Anterior cingulate cortex (tissue), 58 donors: ENCODE measurements at regions not wholly inside any gene's neighbourhood (a gene's known extent, or its start where the extent isn't known, plus 50 kb on each side); places are given as distances from the start of the nearest gene placed in this dataset.
A peak's percentile ranks its signal among the peaks of the same experiment; 100 is the strongest.

Source experiments
- DNase-seq, 58 donors: peaks; one replicate each; lab custom pipeline; 2025; lab: John Stamatoyannopoulos, UW

DNA sequence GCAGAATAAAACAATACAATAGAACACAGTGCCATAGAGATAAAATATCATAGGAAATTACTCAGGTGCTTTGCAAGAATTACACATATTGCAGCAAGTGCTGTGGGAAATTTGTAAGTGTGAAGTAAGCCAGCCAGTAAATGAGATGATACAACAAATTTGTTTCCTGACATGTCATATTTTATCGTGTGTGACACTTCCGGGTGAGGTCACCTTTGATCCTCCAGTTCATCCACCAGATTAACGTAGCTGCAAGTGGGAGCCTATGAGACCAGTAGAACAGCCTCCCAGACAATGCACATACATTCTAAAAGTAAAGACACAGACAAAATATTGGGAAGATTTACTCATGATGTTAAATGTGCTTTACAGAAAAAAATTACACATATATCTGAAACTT, 72.2 kb downstream of the PRDM9 start:
- DNase-seq, result no peak

DNA sequence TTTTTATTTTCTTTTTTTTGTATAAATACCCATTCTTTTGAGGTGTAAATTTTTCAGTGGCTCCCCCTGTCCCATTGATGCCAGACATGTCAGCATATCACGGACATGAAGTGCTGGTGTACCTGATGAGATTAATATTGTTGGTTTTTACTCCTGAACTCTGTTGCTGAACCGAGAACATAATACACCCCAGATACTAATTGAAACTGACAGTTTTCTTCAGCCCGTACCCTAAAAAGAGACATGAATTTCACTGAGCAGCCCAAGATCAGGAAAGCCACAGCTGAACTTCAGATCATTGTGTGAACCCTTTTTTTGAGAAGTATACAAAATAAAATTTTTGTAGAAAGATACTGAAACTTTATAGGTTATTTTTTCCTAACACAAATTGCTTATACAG, 75.7 kb downstream of the PRDM9 start:
- no peak for DNase-seq

DNA sequence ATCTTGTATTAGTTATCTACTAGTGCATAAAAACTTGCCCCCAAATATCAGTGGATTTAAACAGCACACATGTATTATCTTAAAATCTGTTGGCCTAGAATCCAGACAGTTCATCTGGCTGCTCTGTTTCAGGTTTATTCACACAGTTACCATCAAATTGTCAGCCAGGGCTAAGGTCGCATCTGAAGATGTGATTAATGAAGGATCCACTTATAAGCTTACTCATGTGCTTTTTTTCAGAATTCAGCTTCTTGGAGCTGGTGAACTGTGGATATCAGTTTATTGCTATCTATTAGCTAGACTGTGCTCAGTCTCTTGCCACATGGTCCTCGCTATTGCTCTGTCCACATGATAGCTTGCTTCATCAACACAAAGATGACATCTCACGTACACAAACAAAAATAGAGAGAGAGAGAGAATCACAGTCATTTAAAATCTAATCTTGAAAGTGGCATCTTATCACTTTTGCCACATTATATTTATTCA, 81.5 kb downstream of the PRDM9 start:
- no peak for DNase-seq

DNA sequence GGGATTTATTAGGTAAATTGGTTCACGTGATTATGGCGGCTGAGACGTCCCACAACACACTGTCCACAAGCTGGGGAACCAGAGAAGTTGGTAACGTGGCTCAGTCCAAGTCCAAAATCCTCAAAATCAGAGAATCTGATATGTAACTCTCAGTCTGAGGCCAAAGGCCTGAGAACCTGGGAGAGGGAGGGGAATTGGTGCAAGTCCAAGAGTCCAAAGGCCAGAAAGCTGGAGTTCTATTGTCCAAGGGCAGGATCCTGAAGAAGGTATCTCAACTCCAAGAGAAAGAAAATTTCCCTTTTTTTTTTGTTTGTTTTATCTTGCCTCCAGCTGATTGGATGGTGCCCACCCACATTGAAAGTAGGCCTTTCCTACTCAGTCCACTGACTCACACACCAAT, 83.8 kb downstream of the PRDM9 start:
- no peak for DNase-seq

DNA sequence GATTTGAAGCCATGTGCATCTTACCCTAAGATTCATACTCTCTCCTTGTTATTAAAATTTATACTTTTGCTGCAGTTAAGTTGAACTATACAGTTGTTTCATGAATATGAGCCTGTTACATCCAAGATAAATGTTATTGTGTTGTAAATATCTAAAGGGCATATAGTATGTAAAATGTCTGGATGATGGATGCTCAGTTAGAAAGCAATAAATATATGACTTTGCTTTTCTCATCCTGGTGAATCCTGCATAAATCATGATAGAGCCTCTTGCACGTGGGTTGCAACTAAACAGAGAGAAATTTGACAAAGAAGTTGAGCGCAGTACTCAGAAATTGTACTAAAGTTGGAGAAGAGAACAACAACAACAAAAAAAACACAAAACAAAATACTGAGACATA, 99.5 kb downstream of the PRDM9 start:
- no peak for DNase-seq

DNA sequence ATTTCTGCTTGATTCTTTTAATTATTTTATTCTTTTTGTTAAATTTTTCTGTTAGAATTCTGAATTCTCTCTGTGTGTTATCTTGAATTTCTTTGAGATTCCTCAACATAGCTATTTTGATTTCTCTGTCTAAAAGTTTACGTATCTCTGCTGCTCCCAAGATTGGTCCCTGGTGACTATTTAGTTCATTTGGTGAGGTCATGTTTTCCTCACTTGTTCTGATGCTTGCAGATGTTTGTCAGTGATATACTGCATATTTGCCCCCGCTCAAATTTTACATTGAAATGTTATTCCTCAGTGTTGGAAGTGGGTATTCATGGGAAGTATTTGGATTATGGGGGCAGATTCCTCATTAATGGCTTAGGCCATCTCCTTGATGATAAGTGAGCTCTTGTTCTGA, 105.3 kb downstream of the PRDM9 start:
- no peak for DNase-seq

DNA sequence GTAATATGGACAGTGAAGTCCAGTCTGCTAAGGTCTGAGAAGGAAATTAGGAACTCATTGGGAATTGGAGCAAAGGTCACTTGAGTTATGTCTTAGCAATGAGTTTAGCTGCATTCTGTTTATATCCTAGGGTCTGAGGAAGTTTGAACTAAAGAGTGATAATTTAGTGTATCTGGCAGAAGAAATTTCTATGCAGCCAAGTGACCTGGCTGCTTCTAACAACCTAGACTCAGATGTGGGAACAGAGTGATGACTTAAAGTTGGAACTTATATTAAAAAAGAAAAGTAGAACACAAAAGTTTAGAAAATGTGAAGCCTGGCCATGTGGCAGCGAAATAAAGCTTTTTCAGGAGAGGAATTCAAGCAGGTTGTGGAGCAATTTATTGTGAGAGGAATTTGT, 106.2 kb downstream of the PRDM9 start:
- no peak for DNase-seq

DNA sequence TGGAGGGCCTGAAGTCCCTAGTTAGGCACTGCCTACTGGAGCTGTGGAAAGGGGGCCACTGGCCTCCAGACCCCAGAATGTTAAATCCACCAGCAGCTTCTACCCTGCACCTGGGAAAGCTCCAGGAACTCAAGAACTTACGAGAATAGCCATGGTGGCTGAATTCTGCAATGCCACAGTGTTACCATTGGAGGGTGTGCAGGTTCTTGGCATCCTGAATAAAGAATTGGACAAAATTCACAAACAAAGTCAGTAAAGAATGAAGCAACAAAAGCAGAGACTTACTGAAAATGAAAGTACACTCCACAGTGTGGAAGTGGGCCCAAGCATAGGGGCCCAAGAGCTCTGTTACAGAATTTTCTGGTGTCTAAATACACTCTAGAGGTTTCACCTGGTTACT, 107.0 kb downstream of the PRDM9 start:
- no peak for DNase-seq

DNA sequence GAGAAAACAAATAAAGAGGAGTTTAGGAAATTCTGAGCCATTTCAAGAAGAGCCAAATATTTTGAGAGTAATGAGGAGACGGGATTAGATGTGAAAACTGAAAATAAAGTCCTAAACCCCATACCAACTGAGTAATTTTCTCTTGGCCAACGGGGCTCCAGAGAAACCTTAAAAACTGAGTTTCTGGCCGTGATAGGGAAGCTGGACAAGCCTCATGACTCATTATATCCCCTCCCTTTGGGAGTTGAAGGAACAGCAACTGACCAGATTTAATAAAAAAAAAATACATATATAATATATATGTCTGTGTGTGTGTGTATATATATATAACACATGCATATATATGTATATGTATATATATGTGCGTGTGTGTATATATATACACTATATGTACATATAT, 119.6 kb downstream of the PRDM9 start:
- no peak for DNase-seq

DNA sequence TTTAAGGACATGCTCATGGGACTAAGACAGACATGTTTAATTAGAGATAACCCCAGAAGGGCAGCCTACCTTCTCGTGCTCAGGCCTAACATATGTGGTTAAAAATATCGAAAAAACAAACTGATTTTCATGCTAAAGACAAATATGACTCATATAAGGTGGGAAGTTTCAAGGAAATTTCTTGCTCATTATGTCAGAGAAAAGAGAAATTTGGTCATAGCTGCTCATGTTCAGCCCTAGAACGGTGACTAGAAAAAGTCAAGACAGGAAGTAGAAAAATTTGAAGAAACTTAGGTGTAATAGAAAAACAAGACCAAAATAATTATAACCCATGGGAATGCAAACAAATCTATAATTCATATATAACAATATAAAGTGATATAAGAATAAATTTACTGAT, 120.6 kb downstream of the PRDM9 start:
- no peak for DNase-seq

DNA sequence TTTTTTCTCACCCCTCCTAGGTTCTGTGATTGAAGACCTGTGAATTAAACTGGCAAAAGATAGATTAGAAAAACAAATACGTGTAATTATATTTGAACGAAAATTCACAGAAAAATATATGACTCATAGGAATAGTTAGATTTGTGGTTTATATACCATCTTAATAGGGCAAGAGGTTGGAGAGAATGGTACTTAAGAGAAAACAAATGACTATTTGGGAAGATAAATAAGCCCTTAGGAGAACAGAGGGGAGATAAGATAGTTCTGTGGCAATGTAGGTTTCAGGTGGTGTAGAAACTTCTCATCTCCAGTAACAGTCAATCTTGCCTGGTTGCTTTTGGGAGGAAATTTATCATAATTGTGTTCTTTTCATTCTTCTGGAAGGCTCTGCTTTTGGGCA, 122.0 kb downstream of the PRDM9 start:
- DNase-seq, result no peak

DNA sequence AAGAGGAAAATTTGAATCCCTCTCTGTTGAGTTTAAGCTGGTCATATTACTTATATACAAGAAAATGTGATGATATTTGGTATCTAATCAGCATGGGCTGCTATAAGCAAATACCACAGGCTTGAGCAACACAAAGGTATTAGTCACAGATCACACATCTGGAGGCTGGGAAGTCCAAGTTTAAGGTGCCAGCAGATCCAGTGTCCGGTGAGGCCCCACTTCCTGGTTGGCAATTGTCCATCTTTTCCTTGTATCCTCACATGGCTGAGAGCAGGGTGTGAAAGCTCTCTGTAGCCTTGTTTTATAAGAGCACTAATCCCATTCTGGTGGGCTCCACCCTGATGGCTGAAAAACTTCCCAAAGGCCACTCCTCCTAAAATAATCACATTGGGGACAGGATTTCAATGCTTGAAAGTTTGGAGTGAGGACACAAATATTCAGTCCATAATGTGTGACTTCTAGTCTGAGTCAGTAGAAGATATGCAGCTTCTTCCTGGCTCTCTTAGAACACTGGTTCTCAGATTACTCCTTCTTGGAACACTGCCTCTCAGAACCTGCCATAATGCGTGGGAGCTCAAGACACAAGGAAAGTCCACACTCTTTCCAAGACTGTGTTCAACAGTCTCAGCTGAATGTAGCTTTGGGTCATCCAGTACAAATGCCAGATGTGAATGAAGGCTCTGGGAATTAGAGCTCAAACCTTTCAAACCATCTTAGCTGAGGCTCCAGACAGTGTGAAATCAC, 124.1 kb downstream of the PRDM9 start:
- DNase-seq, result peak in 2 of 58 donors; percentile 3 to 39

DNA sequence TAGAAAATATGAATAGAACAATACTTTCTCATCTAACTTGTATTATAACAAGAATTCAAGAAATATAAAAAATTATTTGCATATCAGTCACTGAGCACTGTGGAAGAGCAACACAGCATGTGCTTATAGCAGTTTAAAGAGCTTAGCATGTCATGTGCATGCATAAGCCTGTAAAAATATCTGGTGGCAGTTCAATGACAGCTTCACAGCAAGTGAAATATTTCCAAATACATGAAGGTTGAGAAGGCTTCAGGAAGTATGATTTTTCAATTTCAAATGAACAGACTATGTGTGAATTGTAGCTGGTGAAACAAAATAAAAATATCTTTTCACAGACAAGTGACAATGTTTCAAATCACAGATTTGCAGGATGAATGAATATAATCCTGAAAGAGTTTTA, 128.5 kb downstream of the PRDM9 start:
- no peak for DNase-seq

DNA sequence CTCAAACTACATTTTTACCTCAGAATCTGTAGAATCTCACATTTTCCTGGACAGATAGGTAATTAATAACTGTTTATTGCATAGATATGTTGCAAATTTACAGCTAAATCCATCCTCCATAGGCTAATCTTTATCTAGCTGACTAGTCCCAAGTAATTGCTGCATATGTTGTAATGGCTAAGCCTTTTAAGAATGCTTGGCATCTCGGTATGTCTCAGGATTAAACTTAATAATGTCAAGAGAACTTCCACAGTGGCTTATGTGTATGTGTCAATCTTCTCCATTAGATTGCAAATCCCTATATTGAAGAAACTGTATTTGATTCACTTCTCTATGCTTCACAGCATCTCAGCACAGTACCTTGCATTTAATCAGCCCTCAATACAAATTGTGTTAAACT, 131.9 kb downstream of the PRDM9 start:
- DNase-seq, result no peak

DNA sequence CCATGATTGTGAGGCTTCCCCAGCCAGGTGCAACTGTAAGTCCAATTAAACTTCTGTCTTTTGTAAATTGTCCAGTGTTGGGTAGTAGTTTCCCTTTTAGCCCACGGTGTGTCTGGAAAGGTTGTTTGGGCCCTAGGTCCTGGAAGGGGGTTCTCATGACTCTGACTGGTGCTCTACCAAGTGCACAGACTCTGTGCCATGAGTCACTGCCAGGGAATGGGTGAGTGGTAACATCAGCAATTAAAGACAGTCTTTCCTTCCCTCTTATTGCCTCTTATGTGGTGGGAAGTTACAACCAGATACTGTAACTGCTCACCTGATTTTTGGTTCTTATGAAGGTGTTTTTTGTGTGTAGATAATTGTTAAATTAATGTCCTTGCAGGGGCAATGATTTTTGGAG, 141.2 kb downstream of the PRDM9 start:
- DNase-seq, result no peak

DNA sequence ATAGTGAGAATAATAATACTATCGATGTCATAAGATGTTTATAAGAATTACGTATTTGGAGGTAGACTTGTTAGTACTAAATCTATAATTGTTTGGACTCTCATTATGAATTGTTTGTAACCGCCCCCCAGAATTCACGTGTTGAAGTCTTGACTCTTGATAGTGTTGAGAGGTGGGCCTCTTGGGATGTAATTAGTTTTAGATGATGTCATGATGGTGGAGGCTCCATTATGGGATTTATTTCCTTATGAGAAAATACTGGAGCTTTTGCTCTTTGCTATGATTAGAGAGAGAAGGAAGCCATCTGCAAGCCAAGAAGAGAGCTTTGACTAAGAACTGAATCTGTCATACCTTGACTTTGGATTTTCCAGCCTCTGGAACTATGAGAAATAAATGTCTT, 142.2 kb downstream of the PRDM9 start:
- DNase-seq, result no peak

DNA sequence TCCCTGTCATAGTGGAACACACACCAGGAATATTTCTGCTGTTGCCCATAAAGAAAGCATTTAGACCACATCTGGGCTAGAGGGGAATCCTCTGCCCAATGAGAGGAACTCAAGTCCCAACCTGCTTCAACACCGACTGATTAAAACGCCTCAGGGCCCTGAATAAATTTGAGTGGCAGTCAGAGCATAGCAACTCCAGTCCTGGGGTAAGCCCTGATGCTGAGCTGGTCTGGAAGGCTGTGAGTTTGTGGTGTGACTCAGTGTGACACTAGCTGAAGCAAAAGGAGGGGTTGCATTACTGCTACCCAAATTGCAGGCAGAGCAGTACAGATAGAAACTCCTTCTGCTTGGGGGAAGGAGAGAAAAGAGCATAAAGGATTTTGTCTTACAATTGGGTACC, 148.3 kb downstream of the PRDM9 start:
- DNase-seq, result no peak

DNA sequence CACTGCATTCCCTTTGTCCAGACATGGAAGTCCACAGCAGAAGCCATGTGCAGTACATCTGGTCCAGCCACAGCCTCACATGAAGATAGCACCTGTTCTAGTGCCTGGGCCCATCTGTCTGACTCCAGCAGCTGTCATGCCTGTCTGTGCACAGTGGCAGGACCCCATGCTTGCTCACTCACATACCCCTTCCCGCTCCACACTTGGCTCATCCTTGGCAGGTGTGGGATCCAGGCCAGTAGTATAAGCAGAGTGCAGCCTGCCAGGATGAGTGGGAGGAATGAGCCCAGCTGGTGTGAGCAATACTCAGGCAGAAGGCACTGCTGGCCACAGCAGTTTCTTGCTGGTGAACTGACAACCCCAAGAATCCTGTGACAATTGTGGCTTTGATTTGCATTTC, 168.0 kb downstream of the PRDM9 start:
- DNase-seq, result no peak

DNA sequence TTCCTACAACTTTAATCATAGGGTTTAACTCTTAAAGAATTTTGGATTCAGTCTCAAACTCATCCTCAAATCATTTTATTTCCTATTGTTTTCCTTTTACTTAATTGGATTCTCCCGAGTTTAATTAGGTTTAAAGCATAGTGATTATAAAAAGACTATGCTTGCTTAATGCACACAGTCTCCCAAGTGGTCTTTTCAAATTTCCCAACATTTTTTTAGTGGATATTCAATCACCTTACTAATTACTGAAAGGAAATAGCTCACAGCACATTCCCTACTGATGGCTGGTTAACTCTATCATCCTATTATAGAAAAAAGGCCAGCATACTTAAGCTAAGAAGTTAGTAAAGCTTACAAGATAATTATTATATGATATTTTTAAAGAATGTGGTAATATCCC, 170.6 kb downstream of the PRDM9 start:
- no peak for DNase-seq

DNA sequence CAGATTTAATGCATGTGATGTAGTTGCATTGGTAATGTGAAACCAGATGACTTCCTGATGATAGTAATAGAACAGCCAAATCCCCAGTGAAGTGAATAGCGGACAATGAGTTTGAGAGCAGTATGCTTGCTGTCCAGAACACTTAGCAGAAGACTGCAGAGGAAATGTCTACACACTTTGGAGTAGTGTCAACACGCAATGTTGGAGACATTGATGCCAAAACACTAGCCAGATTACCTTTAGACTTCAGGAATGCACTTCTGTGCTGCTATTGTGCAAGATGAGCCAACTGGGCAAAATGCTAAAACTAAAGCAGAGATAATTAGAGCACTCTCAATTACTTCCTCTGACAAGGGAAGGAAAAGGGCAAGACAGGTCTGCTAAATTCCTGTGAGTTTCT, 176.7 kb downstream of the PRDM9 start:
- no peak for DNase-seq

DNA sequence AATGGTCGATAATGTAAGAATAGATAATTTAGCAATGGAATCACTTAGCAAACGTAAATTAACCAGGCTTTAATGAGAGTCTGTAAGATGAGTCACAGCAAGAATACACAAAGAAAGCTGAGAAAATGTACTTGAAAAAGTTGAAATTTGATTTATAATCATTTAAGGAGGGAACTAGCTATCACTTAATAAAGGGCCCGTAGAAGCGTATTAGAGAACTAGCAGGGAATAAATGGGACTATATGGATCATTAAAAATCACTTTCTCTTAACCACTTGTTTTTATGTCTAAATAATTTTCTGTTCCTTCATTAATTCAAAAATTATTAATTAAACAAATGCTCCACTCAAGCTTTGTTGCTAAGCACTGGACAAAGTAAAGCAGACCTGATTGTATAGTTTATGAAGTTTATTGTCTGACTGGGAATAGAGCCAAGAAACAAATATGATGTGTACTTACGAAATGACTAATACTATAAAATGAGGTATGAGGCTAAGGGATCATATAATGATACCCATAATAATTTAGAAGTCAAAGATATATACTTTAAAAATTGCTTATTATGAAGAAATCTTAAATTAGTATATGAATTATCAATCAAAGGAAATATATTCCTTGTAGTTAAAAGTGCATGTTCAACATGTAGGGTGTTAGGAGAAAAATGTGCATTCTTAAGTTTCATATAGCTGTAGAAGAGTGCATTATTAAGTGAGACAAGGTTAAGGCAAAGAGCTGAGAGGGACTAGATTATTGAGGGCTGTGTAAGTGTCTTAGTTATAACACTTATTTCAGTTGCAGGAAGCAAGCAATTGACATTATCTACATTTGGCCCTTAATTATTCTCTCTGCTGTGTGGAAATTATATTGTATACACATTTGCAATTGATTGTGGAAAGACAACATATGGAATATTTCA, 196.8 kb downstream of the PRDM9 start:
- DNase-seq, result no peak

DNA sequence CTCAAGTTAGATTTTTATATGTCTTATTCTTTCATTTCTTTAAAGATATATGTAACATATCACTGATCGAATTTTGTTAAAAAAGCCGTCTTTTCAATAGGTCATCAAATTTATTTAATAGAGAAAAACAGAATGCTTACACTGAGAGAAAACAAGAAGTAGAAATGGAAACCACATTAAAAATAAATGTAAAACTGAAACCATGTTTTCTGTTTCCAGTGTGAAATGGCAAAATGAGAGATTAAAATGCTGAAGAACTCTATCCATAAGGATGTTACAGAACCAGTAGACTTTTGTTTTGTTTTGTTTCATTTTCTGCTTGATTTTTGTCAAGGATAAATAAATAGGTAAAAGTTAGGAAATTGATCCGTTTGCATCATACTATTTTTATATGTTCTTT, 210.1 kb downstream of the PRDM9 start:
- DNase-seq, result no peak
